BLaER1 treated with 17β-estradiol and CSF1 and Interleukin-3, amounts not matched to agents 10 nM and 100 nM (cell line): ENCODE measurements at regions not wholly inside any gene's neighbourhood (a gene's known extent, or its start where the extent isn't known, plus 50 kb on each side); places are given as distances from the start of the nearest gene placed in this dataset.
A peak's percentile ranks its signal among the peaks of the same experiment; 100 is the strongest.
"Not testable (repeated sequence)": the region's sequence is repeated elsewhere in the genome, so short reads cannot be mapped to it uniquely, and the experiment has no call there.

Experiments used
- H3K27ac ChIP-seq, 11 experiments: shearing (Covaris generic); formaldehyde crosslinking; 2 replicates each; pipeline ENCODE4 v1.8.1; 2022
- H3K27me3 ChIP-seq, 11 experiments: shearing (Covaris generic); formaldehyde crosslinking; 2 replicates each; pipeline ENCODE4 v1.8.1; 2022
- H3K36me3 ChIP-seq, 11 experiments: shearing (Covaris generic); formaldehyde crosslinking; 2 replicates each; pipeline ENCODE4 v1.8.1; 2022
- H3K4me1 ChIP-seq, 10 experiments: shearing (Covaris generic); formaldehyde crosslinking; 2 replicates each; pipeline ENCODE4 v1.8.1; 2022
- H3K4me2 ChIP-seq, 11 experiments: shearing (Covaris generic); formaldehyde crosslinking; 2 replicates each; pipeline ENCODE4 v1.8.1; 2022
- H3K4me3 ChIP-seq, 10 experiments: shearing (Covaris generic); formaldehyde crosslinking; 2 replicates each; pipeline ENCODE4 v1.8.1; 2022
- H3K9ac ChIP-seq, 11 experiments: shearing (Covaris generic); formaldehyde crosslinking; 2 replicates each; pipeline ENCODE4 v1.8.1; 2022
- H3K9me3 ChIP-seq, 11 experiments: shearing (Covaris generic); formaldehyde crosslinking; replicated peaks in 1 of 11; 2 replicates each; pipeline ENCODE4 v1.8.1; 2022
- H4K20me1 ChIP-seq, 11 experiments: shearing (Covaris generic); formaldehyde crosslinking; 2 replicates each; pipeline ENCODE4 v1.8.1; 2022
- Cebpa-rat ChIP-seq, 11 experiments: shearing (Covaris generic); IDR thresholded peaks; 2 replicates each; pipeline ENCODE4 v1.8.1; 2022

- no peaks in the 10 kb centered on the region for H4K20me1 ChIP-seq
- no peak overlapping the region for H3K27ac ChIP-seq
- H3K4me2 ChIP-seq: no peak overlapping the region
- no peak overlapping the region for H3K4me3 ChIP-seq
- no peak overlapping the region for H3K9ac ChIP-seq
- H3K27me3 ChIP-seq: no peaks in the 10 kb centered on the region
- H3K4me1 ChIP-seq: peaks cover 0 to 14% (median 0%) of the 10 kb centered on the region in 10 experiments; a peak in 2 of 20 replicates
- no peaks in the 10 kb centered on the region for H3K9me3 ChIP-seq
- H3K36me3 ChIP-seq: no peaks in the 10 kb centered on the region
- no peak for TF ChIP-seq Cebpa-rat (IDR thresholded peaks at IDR 0.05)
Observed at GRCh38 chr5:119745976-119746375, 116.6 kb downstream of the FAM170A start.

- Histone ChIP-seq H4K20me1 (no peaks in the 10 kb centered on the region), H3K4me3 (no peak overlapping the region), H3K4me2 (no peak overlapping the region), H3K9ac (no peak overlapping the region), H3K9me3 (peaks cover 0 to 4% (median 0%) of the 10 kb centered on the region in 11 experiments; a peak in 3 of 22 replicates), H3K4me1 (peaks cover 0 to 14% (median 0%) of the 10 kb centered on the region in 10 experiments; a peak in 2 of 20 replicates), H3K36me3 (no peaks in the 10 kb centered on the region), H3K27me3 (no peaks in the 10 kb centered on the region), H3K27ac (no peak overlapping the region)
- no peak for TF ChIP-seq Cebpa-rat (IDR thresholded peaks at IDR 0.05)
Observed at GRCh38 chr5:119746984-119747383, 117.6 kb downstream of the FAM170A start.

DNA sequence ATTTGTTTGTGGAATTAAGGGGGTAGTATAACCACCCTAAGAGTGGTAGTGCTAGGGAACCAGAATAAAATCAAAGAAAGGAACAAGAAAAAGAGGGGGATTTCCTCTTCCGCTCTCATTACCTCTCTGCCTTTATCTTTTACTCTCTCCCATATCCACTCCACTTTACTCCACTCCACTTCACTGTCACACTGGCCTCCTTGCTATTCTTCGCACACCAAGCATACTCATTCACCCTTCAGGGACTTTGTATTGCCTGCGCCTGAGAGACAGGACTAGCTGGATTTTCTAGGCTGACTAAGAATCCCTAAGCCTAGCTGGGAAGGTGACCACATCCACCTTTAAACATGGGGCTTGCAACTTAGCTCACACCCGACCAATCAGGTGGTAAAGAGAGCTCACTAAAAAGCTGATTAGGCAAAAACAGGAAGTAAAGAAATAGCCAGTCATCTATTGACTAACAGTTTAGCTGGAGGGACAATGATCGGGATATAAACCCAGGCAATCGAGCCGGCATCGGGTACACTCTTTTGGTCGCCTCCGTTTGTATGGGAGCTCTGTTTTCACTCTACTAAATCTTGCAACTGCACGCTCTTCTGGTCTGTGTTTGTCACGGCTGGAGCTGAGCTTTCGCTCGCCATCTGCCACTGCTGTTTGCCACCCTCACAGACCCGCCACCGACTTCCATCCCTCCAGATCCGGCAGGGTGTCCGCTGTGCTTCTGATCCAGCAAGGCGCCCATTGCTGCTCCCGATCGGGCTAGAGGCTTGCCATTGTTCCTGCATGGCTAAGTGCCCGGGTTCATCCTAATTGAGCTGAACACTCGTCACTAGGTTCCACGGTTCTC is 121.8 kb downstream of the FAM170A start:
- H3K27me3 ChIP-seq: no peaks in the 10 kb centered on the region
- peaks cover 0 to 12% (median 0%) of the 10 kb centered on the region in 11 experiments; a peak in 5 of 22 replicates for H3K9me3 ChIP-seq
- H3K27ac ChIP-seq: no peak overlapping the region
- H3K36me3 ChIP-seq: no peaks in the 10 kb centered on the region
- no peak for TF ChIP-seq Cebpa-rat (IDR thresholded peaks at IDR 0.05)
- H3K4me2 ChIP-seq: no peak overlapping the region
- H3K4me1 ChIP-seq: peaks cover 0 to 10% (median 8%) of the 10 kb centered on the region in 10 experiments; a peak in 13 of 20 replicates
- no peak overlapping the region for H3K9ac ChIP-seq
- H4K20me1 ChIP-seq: no peaks in the 10 kb centered on the region
- no peak overlapping the region for H3K4me3 ChIP-seq

- Histone ChIP-seq H4K20me1 (no peaks in the 10 kb centered on the region), H3K27me3 (no peaks in the 10 kb centered on the region), H3K9me3 (peaks cover 0 to 12% (median 0%) of the 10 kb centered on the region in 11 experiments; a peak in 5 of 22 replicates), H3K4me3 (no peak overlapping the region), H3K36me3 (no peaks in the 10 kb centered on the region), H3K27ac (no peak overlapping the region), H3K4me2 (no peak overlapping the region), H3K9ac (no peak overlapping the region), H3K4me1 (peaks cover 0 to 10% (median 8%) of the 10 kb centered on the region in 10 experiments; a peak in 13 of 20 replicates)
- TF ChIP-seq Cebpa-rat (IDR thresholded peaks at IDR 0.05): no peak
Observed at GRCh38 chr5:119751734-119752094, 122.4 kb downstream of the FAM170A start.

DNA sequence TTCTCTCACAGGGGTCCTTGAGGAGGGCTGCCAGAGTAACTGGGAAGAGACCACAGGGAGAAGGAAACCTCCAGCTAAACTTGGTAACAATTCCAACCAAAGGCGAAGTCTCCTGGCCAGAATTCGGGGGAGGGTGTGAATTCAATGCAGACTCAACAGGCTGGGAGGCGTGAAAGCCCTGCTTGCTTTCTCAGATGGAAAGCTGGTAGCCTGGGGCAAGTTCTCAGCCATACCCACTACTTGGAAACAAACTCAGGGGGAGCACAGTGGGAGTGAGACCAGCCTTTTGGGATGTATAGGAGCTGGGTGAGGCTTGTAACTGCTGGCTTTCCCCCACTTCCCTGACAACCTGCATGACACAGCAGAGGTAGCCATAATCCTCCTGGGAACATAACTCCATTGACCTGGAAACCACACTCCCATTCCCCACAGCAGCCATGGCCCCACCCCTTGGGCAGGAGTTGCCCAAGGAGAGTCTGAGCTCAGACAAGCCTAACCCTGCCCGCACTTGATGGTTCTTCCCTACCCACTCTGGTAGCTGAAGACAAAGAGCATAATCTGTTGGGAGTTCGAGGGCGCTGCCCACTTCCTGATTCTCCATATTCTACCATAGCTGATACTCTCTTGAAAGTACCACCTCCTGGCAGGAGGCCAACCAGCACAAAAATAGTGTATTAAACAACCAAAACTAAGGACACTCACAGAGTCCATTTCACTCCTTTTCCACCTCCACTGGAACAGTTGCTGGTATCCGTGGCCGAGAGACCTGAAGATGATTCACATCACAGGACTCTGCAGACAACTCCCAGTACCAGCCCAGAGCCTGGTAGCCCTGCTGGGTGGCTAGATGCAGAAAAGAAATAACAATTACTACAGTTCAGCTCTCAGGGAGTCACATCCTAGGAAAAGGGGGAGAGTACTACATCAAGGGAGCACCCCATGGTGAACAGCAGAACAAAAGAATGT is 123.8 kb downstream of the FAM170A start:
- Histone ChIP-seq H3K4me1 (peaks cover 0 to 10% (median 8%) of the 10 kb centered on the region in 10 experiments; a peak in 13 of 20 replicates), H3K4me2 (peak overlapping the region in 7 of 11 experiments; percentile 7 to 45 (median 28); a peak in 10 of 22 replicates), H3K9ac (no peak overlapping the region), H3K36me3 (no peaks in the 10 kb centered on the region), H3K27ac (0 out of 22 replicates have a peak overlapping the region, but pooled peaks of 1 of the 11 experiments have one; percentile 13), H4K20me1 (no peaks in the 10 kb centered on the region), H3K27me3 (no peaks in the 10 kb centered on the region), H3K9me3 (peaks cover 0 to 12% (median 0%) of the 10 kb centered on the region in 11 experiments; a peak in 5 of 22 replicates), H3K4me3 (no peak overlapping the region)
- no peak for TF ChIP-seq Cebpa-rat (IDR thresholded peaks at IDR 0.05)

- H3K27ac ChIP-seq, H3K27me3 ChIP-seq, H3K4me2 ChIP-seq, H3K9ac ChIP-seq, H3K4me3 ChIP-seq, H3K36me3 ChIP-seq, H4K20me1 ChIP-seq: not testable (repeated sequence)
- Histone ChIP-seq H3K4me1 (peaks cover 0 to 10% (median 8%) of the 10 kb centered on the region in 10 experiments; a peak in 13 of 20 replicates), H3K9me3 (peaks cover 0 to 12% (median 0%) of the 10 kb centered on the region in 11 experiments; a peak in 5 of 22 replicates)
Observed at GRCh38 chr5:119754825-119755224, 125.5 kb downstream of the FAM170A start.

DNA sequence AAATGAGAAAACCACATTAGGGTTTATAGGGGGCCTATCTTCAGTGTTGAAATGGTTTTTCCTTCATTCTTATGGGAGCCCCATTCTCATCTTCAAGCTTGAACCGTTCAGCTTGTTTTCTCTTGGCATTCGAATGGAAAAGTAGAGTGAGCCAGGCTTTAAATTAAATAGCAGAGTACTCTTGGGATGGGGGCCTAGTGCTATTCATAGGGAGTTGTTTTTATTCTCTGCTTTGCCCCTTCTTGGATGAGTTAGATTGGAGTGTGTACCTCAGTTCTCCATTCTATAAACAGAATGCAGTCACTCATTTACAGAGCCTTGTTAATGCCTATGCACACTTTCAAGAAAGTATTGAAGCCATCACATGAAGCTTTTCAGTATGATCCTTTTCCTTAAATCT is 127.9 kb downstream of the FAM170A start:
- Histone ChIP-seq H3K27ac (no peak overlapping the region), H3K4me2 (no peak overlapping the region), H3K4me3 (no peak overlapping the region), H4K20me1 (no peaks in the 10 kb centered on the region), H3K4me1 (peaks cover 0 to 10% (median 8%) of the 10 kb centered on the region in 10 experiments; a peak in 13 of 20 replicates), H3K36me3 (no peaks in the 10 kb centered on the region), H3K9ac (no peak overlapping the region), H3K9me3 (peaks cover 0 to 8% (median 0%) of the 10 kb centered on the region in 11 experiments; a peak in 2 of 22 replicates), H3K27me3 (no peaks in the 10 kb centered on the region)
- TF ChIP-seq Cebpa-rat (IDR thresholded peaks at IDR 0.05): no peak

DNA sequence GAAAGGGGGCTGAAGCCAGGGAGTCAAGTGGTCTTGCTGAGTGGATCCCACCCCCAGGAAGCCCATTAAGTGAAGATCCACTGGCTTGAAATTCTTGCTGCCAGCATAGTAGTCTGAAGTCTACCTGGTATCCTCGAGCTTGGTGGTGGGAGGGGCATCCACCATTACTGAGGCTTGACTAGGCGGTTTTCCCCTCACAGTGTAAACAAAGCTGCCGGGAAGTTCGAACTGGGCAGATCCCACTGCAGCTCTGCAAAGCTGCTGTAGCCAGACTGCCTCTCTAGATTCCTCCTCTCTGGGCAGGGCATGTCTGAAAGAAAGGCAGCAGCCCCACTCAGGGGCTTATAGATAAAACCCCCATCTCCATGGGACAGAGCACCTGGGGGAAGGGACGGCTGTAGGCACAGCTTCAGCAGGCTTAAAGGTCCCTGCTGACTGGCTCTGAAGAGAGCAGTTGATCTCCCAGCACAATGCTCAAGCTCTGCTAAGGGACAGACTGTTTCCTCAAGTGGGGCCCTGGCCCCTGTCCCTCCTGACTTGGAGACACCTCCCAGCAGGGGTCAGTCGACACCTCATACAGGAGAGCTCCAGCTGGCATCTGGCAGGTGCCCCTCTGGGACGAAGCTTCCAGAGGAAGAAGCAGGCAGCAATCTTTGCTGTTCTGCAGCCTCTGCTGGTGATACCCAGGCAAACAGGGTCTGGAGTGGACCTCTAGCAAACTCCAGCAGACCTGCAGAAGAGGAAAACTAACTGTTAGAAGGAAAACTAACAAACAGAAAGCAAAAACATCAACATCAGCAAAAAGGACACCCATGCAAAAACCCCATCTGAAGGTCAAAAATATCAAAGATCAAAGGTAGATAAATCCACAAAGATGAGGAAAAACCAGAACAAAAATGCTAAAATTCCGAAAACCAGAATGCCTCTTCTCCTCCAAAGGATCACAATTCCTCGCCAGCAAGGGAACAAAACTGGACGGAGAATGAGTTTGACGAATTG is 140.6 kb downstream of the FAM170A start:
- H3K27me3 ChIP-seq, H3K36me3 ChIP-seq, H3K4me2 ChIP-seq, H3K9ac ChIP-seq, H3K9me3 ChIP-seq, H3K4me1 ChIP-seq, H4K20me1 ChIP-seq, H3K4me3 ChIP-seq, H3K27ac ChIP-seq: not testable (repeated sequence)

- not testable (repeated sequence) for H3K4me3 ChIP-seq, H3K27me3 ChIP-seq, H3K4me1 ChIP-seq, H3K4me2 ChIP-seq, H3K9me3 ChIP-seq, H4K20me1 ChIP-seq, H3K36me3 ChIP-seq, H3K9ac ChIP-seq, H3K27ac ChIP-seq
Observed at GRCh38 chr5:119780145-119780544, 150.8 kb downstream of the FAM170A start.
